Suprapubic skin (tissue), 3 donors: ENCODE measurements at regions not wholly inside any gene's neighbourhood (a gene's known extent, or its start where the extent isn't known, plus 50 kb on each side); places are given as distances from the start of the nearest gene placed in this dataset.

Source experiments
- CTCF ChIP-seq, 2 donors: fragments of 200-600 bp in 1 of 2; fragments of 450-650 bp in 1 of 2; sonication (generic) in 1 of 2; IDR thresholded peaks; one replicate each; pipeline ENCODE4 v1.5.1; 2016 to 2019; ENCODE audit warnings: antibody characterized with exemption in 2 of 2, mild to moderate bottlenecking in 1 of 2, moderate library complexity in 1 of 2
- EP300 ChIP-seq: sonication (generic); formaldehyde crosslinking; IDR thresholded peaks from one replicate; pipeline ENCODE4 v1.6.1; 2017; ENCODE audit warnings: antibody characterized with exemption
- POLR2A ChIP-seq, 2 donors: fragments of 450-650 bp; IDR thresholded peaks; one replicate each; pipeline ENCODE4 v1.6.1; 2017; ENCODE audit warnings: antibody characterized with exemption in 2 of 2, mild to moderate bottlenecking in 2 of 2, moderate library complexity in 2 of 2

GRCh38 chr3:34207002-34207401, 408.6 kb downstream of the PDCD6IP start:
- no peak for TF ChIP-seq POLR2A (IDR thresholded peaks at IDR 0.05)
- no peak for TF ChIP-seq CTCF (IDR thresholded peaks at IDR 0.05)
- TF ChIP-seq EP300 = no peak
